ENCODE measurements at regions not wholly inside any gene's neighbourhood (a gene's known extent, or its start where the extent isn't known, plus 50 kb on each side); places are given as distances from the start of the nearest gene placed in this dataset.

GRCh38 chr9:16154521-16155078 is 601.8 kb downstream of the CCDC171 start:
- intact Hi-C loops (cut with DNase I): no loop called here
- peak; percentile 66 to 70 for DNase-seq
- Histone ChIP-seq H3K27ac (no peak overlapping the region), H3K36me3 (no peaks in the 10 kb centered on the region), H3K27me3 (no peaks in the 10 kb centered on the region), H3K4me1 (peaks cover 9 to 12% of the 10 kb centered on the region in 2 donors), H3K9me3 (no peaks in the 10 kb centered on the region), H3K4me3 (replicated peaks in 1 of 3) (no peak overlapping the region)
- 10 to 11% methylated on average over 28 of the region's 28 CpGs for WGBS, 2 donors
- peak in 4 of 6 experiments; percentile 30 to 67 (median 39) for TF ChIP-seq CTCF (IDR thresholded peaks at IDR 0.05)
- no peak for TF ChIP-seq POLR2A (IDR thresholded peaks at IDR 0.05)

- 92 to 95% methylated on average over 4 of the region's 4 CpGs for WGBS, 2 donors
- H3K36me3 ChIP-seq: no peaks in the 10 kb centered on the region
- TF ChIP-seq CTCF (IDR thresholded peaks at IDR 0.05): no peak
- TF ChIP-seq POLR2A (IDR thresholded peaks at IDR 0.05): no peak
- intact Hi-C loops (cut with DNase I): no loop called here
- no peaks in the 10 kb centered on the region for H3K27me3 ChIP-seq
- no peak for DNase-seq
- H3K27ac ChIP-seq: no peak overlapping the region
- no peak overlapping the region for H3K4me3 ChIP-seq (replicated peaks in 1 of 3)
- H3K9me3 ChIP-seq: no peaks in the 10 kb centered on the region
- peaks cover 9 to 12% of the 10 kb centered on the region in 2 donors for H3K4me1 ChIP-seq
These were observed 603.0 kb downstream of the CCDC171 start for GRCh38 chr9:16155878-16156277.

GRCh38 chr9:16157216-16157615 is 604.4 kb downstream of the CCDC171 start:
- 96 to 98% methylated on average over 3 of the region's 3 CpGs for WGBS, 2 donors
- no peak for DNase-seq
- TF ChIP-seq CTCF (IDR thresholded peaks at IDR 0.05): no peak
- TF ChIP-seq POLR2A (IDR thresholded peaks at IDR 0.05): no peak
- H3K27ac ChIP-seq: no peak overlapping the region
- H3K27me3 ChIP-seq: no peaks in the 10 kb centered on the region
- no peak overlapping the region for H3K4me3 ChIP-seq (replicated peaks in 1 of 3)
- H3K4me1 ChIP-seq: peaks cover 8 to 11% of the 10 kb centered on the region in 2 donors
- no peaks in the 10 kb centered on the region for H3K9me3 ChIP-seq
- H3K36me3 ChIP-seq: no peaks in the 10 kb centered on the region
- intact Hi-C loops (cut with DNase I): no loop called here

- Histone ChIP-seq H3K4me3 (replicated peaks in 1 of 3) (no peak overlapping the region), H3K36me3 (no peaks in the 10 kb centered on the region), H3K9me3 (no peaks in the 10 kb centered on the region), H3K4me1 (peaks cover 3 to 7% of the 10 kb centered on the region in 2 donors), H3K27me3 (no peaks in the 10 kb centered on the region), H3K27ac (no peak overlapping the region)
- TF ChIP-seq CTCF (IDR thresholded peaks at IDR 0.05) (no peak), POLR2A (IDR thresholded peaks at IDR 0.05) (no peak)
- intact Hi-C loops (cut with DNase I): no loop called here
- WGBS, 2 donors: 91% methylated on average over 4 of the region's 4 CpGs
- no peak for DNase-seq
These were observed 604.8 kb downstream of the CCDC171 start for GRCh38 chr9:16157651-16158050.

- H3K4me1 ChIP-seq: peaks cover 3 to 5% of the 10 kb centered on the region in 2 donors
- DNase-seq: no peak
- no peaks in the 10 kb centered on the region for H3K9me3 ChIP-seq
- no peak overlapping the region for H3K27ac ChIP-seq
- intact Hi-C loops (cut with DNase I): no loop called here
- 88% methylated on average over 9 of the region's 9 CpGs for whole genome bisulfite sequencing, 2 donors
- no peaks in the 10 kb centered on the region for H3K36me3 ChIP-seq
- TF ChIP-seq POLR2A (IDR thresholded peaks at IDR 0.05) (no peak), CTCF (IDR thresholded peaks at IDR 0.05) (no peak)
- no peak overlapping the region for H3K4me3 ChIP-seq (replicated peaks in 1 of 3)
- no peaks in the 10 kb centered on the region for H3K27me3 ChIP-seq
These were observed 605.2 kb downstream of the CCDC171 start for GRCh38 chr9:16158093-16158492.
